ENCODE measurements at regions not wholly inside any gene's neighbourhood (a gene's known extent, or its start where the extent isn't known, plus 50 kb on each side); places are given as distances from the start of the nearest gene placed in this dataset.

DNA sequence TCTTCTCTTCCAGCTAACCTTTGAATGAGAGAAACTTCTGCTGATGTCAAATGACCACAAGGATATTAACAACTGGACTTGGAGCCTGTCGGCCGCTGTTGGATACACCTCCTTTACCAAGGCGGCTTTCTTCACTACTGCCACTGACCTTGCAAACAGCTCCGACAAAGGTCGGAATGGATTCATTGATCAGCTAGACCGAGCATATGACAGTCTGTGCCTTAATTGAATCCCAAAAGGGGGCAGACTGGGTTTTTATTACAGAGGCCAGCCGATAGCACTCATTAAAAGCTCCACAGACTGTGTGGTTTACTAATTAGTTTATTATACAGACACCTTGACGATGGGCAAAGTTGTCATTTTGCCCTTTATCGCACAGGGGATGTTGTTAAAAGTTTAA lies 394.5 kb downstream of the RERGL start:
- intact Hi-C loops (cut with DNase I), result no loop called here
- DNase-seq (ENCODE audit: low spot score), result no peak

DNA sequence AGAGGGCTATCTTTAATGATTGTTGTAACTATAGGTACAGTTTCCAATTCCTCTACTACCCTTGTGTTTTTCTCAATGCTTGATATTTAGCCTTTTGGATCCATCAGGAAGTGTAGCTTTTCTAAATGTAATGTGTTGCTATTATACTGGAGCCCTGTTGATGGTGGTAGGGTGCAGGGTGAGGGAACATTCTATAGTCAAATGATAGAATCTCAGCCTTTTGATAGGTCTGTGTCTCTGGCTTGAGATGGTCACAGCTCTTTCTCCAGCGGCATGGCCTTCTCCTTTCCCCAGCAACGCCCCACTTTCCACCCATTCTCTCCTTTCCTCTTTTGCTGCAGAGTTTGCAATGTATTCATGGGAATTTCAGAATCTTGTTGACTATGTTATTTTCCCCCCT lies 398.6 kb downstream of the RERGL start:
- DNase-seq (ENCODE audit: low spot score), result no peak
- intact Hi-C loops (cut with DNase I), result no loop called here

- no peak for DNase-seq (ENCODE audit: low spot score)
- intact Hi-C loops (cut with DNase I), result no loop called here
Observed at GRCh38 chr12:17680220-17680619, 409.8 kb downstream of the RERGL start.

- no peak for DNase-seq (ENCODE audit: low spot score)
- intact Hi-C loops (cut with DNase I), result no loop called here
Observed at GRCh38 chr12:17666641-17667324, 423.2 kb downstream of the RERGL start.

DNA sequence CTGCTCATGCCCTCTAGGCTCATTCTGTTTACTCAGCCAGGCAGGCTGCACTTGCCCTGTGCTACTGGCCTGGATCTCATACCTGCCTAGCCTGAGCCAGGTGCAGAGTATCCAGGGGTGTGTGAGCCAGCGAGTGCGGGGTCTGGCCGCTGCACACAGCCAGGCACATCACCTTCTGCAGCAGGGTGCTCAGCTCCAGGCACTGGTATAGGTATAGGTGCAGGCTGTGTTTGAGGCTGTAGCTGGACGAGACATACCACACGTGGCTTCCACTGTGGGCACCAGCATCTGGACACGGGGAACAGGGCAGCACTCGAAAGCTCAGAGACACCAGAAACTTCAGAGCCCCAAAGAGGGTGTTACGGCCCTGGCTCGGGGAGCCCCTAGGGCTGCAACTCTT lies 424.2 kb downstream of the RERGL start:
- no peak for DNase-seq (ENCODE audit: low spot score)
- intact Hi-C loops (cut with DNase I), result no loop called here

DNA sequence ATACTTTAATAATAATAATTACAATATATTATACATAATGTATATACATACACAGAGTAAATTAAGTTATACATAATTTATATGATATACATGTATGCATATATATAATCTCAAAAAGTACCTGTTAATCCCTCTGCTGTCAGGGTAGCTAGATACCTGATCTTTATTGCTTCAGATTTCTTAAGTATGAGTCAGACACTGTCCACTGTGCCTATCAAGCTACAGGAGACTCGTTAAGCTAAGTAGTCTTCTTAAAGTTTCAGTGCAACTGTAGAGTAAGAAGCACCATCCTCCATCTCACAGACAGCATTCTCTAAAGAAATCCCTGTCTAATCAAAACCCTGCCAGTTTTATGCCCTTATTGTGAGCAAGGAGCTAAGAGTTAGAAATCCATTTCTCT lies 428.7 kb downstream of the RERGL start:
- intact Hi-C loops (cut with DNase I), result no loop called here
- DNase-seq (ENCODE audit: low spot score), result no peak

GRCh38 chr12:17652436-17652835 lies 437.6 kb downstream of the RERGL start:
- no peak for DNase-seq (ENCODE audit: low spot score)
- intact Hi-C loops (cut with DNase I), result no loop called here

DNA sequence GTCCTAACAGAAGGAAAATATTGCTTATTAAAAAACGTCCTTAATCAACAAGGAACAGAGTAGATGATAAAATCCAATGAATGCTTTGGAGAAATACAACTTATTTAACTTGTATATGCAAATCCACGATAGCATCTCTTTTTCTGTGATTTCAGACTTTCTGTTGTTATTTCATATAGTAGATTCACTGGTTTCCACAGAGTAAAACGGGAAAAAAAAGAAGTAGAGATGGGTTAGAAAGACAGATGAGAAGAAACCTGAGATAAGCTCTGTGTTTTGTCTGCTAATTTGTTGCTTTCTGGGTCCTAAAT lies 447.7 kb downstream of the RERGL start:
- intact Hi-C loops (cut with DNase I), result no loop called here
- DNase-seq (ENCODE audit: low spot score), result no peak

GRCh38 chr12:17640615-17641014 lies 449.4 kb downstream of the RERGL start:
- DNase-seq (ENCODE audit: low spot score), result no peak
- intact Hi-C loops (cut with DNase I), result no loop called here

- no peak for DNase-seq (ENCODE audit: low spot score)
- intact Hi-C loops (cut with DNase I), result no loop called here
Observed at GRCh38 chr12:17618831-17619230, 471.2 kb downstream of the RERGL start.

DNA sequence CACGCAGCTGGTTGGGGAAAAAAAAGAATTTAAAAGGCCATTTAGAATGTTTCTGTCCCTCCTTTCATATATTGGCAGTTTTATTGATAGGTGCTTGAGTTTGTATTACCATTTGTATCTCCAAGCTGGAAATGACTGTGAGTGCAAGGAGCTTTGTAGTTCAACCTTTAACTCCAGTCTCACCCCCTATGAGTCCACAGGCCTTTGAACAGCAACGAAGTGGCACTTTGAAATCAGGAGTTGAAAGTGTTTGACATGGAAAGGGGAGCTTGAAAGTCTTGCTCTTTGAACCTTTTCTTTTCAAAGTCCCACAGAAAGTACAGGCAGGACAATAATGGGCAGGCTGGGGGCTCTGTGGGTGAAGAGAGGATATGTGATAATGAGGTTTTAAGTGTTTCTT lies 480.3 kb downstream of the RERGL start:
- DNase-seq (ENCODE audit: low spot score), result no peak
- intact Hi-C loops (cut with DNase I), result no loop called here

- DNase-seq (ENCODE audit: low spot score), result no peak
Observed at GRCh38 chr12:17609153-17609552, 480.8 kb downstream of the RERGL start.

DNA sequence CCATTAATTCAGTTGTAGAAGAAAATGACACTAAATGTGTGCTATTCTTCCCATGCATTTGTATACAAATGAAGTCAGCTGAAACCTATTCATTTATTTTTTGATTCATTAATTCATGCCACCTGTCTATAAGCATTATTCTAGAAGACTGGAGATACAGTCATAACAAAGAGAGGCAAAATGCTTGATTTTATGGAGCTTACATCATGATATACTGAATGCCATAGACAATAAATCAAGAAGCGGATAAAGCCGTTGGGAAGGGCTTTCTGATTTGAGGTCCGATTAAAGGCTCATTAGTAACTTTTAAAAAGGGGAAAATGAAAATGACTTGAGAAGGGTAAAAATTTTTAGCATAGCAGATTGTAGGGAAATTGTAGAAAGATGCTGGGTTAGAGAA lies 494.9 kb downstream of the RERGL start:
- intact Hi-C loops (cut with DNase I), result no loop called here
- DNase-seq (ENCODE audit: low spot score), result no peak

More at GRCh38 chr12:17609153-17609552, 480.8 kb downstream of the RERGL start:
- intact Hi-C loops (cut with DNase I), result no loop called here

DNA sequence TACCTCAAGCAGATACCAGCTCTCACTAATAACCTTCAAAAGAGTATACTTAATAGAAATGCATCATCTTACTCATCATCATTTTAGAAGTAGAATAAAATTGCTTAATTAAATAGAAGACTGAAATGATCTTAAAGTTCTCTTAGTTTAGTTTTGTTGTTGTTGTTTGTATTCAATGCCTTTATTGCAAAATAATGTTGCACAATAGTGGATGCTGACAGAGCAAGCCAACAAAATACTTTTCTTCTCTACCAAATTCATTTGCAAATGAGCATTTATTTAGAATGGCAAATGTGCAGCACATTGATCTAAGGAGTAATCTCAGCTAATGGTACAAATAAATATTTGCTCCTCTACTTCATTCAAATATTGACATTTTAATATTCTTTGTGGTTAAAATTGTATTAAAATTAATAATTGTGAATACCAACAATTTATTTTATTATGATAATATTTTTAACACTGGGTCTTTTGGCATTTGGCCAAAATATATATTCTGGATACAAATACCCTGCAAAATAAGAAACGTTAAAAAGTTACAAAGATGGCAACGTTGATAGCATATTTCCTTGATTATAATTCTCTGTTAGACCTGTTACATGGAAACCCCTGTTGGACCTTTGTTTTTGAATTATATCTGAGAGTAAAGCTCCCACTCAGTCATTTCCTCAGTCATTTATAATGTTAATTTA lies 496.1 kb downstream of the RERGL start:
- DNase-seq (ENCODE audit: low spot score), result no peak
- intact Hi-C loops (cut with DNase I), result no loop called here

DNA sequence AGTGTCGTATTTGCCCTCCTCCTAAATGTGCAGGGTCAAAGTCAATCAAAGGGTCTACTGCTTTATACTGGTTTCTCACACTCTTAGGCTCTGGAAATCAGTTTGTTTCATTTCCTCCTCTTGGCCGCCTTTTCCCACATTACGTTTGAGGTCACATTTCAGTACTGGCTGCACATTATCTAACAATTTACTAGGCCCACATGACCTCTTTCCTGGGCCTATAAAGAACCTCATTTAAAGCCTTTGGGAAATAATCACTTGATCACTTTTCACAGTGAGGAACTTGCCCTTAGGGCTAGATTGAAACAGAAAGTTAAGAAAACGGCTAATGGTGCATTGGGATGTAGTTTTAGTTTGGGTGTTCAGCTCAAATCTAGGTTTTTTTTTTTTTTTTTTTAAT lies 497.5 kb downstream of the RERGL start:
- no peak for DNase-seq (ENCODE audit: low spot score)
- intact Hi-C loops (cut with DNase I), result no loop called here

- no peak for DNase-seq (ENCODE audit: low spot score)
- intact Hi-C loops (cut with DNase I), result no loop called here
Observed at GRCh38 chr12:17591005-17591681, 498.9 kb downstream of the RERGL start.

- no peak for DNase-seq (ENCODE audit: low spot score)
- intact Hi-C loops (cut with DNase I), result no loop called here
Observed at GRCh38 chr12:17588968-17589367, 501.0 kb downstream of the RERGL start.

DNA sequence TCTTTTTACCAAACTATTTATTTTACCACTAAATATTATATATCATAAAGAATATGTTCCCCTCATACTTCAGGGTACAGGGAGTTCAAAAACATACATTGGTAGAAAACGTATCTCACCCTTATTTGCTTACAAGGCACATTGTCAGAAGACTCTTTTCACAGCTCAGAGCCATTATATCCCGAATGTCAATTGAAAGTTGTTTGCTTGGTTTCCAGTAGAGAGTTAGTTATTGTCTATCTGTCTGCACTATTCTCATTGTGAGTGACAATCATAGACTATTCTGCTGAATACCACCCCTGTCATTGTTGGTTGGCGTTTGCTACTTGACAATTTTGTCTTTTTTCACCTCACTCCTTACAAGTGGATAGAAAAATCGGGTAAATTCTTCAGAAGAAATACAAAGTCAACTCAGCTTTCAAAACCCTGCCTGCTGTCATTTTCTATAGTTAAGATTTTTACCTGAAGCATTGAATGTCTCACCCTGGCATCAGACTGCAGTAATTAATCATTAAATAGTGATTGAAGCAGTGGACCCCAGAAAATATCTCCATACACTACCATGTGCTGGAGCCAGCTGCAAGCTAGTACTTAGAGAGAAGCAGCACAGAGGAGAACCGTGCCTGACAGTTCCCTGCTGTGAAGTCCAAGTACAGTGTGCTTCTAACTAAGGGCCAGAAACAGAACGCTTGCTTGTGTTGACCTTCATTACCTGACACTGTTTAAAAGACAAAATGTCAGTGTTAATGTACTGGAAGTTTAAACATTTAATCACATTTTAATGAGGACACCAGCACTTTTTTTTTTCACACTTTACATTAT lies 510.6 kb downstream of the RERGL start:
- intact Hi-C loops (cut with DNase I), result no loop called here
- DNase-seq (ENCODE audit: low spot score), result no peak

GRCh38 chr12:17577405-17577804 lies 512.6 kb downstream of the RERGL start:
- DNase-seq (ENCODE audit: low spot score), result no peak
- intact Hi-C loops (cut with DNase I), result no loop called here

DNA sequence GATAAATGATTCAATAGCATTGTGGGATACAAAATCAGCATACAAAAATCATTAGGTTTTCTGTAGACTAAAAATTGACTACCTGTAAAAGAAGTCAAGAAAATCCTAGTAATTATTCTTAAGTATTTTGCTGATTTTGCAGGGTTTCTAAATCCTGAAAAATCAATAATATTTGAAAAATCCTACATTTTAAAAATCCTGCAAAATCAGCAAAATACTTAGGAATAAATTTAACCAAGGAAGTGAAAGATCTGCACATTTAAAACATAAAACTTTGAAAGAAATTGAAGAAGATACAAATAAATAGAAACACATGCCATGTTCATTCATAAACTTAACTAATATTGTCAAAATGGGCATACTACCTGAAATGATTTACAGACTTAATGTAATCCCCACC lies 517.7 kb downstream of the RERGL start:
- no peak for DNase-seq (ENCODE audit: low spot score)
- intact Hi-C loops (cut with DNase I), result no loop called here
